UCSD-AML1 (cell line): ENCODE measurements at regions not wholly inside any gene's neighbourhood (a gene's known extent, or its start where the extent isn't known, plus 50 kb on each side); places are given as distances from the start of the nearest gene placed in this dataset.

ENCODE experiments used
- DNase-seq: peaks from one replicate; lab custom pipeline; 2025; ENCODE audit not compliant: unreplicated experiment; lab: John Stamatoyannopoulos, UW

- no peak for DNase-seq
These were observed 59.5 kb upstream of the IRX3 start for GRCh38 chr16:54346041-54346440.

- DNase-seq: no peak
These were observed 58.4 kb upstream of the IRX3 start for GRCh38 chr16:54344646-54345630.

DNA sequence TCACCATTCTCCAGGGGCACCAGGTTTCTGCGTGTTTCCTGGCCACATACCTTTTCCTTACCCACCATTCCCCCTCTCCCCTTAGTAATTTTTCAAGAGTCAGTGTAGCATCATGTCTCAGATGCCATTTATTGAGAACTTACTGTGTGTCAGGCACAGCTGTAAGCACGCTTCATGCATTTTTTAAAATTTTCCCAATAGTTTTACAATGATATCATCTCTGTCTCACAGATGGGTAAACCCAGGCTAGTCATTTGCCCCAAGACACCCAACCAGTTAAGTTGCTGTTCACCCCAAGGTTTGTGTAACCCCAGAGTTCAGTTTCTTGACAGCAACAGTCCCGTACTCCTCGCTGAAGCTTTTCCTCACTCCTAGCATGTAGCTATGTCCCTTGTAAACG, 56.4 kb upstream of the IRX3 start:
- no peak for DNase-seq

GRCh38 chr16:54341892-54342776, 55.5 kb upstream of the IRX3 start:
- DNase-seq: no peak

DNA sequence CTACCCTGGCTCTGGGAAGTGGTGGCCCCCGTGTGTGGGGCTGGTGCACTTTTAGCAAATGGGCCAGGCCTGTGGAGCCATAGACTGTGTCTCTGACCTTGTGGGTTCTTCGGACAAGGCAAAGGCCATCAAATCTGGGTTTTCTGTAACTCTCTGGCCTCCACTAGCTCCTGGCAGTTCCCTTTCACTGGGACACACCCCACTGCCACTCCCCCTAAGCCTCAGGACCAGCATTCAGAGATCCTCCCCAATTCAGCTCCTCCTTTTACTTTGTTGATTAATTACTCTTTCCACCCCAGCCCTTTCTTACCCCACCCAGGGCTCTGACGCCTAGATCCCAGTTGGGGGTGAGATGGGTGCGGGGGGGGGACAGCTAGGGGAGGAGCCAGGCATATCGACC, 53.9 kb upstream of the IRX3 start:
- no peak for DNase-seq

DNA sequence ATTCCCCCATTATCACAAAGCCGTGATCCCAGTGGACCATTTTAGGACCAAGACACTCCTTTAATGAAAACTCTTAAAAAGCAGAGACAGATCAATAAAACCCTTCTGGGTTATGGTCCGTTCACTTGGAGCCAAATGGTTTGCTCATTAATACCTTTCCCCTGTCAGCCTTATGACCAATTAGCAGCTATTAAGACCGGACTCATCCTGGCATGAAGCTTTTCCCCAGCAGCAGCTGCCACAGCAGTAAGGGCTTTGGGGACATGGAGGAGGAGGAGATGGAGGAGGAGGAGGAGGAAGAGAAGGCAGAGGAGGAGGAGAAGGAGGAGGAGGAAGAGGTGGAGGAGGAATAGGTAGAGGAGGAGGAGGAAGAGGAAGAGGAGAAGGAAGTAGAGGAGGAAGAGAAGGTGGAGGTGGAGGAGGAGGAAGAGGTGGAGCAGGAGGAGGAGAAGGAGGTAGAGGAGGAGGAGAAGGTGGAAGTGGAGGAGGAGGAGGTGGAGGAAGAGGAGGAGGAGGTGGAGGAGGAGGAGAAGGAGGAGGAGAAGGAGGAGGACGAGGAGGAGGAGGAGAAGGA, 50.1 kb upstream of the IRX3 start:
- no peak for DNase-seq
